Activated CD4-positive, alpha-beta T cell treated with anti-CD3 and anti-CD28 coated beads, Interleukin-2, amount 50 U/mL, for 4 hours (primary cell): ENCODE measurements at regions not wholly inside any gene's neighbourhood (a gene's known extent, or its start where the extent isn't known, plus 50 kb on each side); places are given as distances from the start of the nearest gene placed in this dataset.

Experiments used
- DNase-seq, 2 experiments: peaks; one replicate each; pipeline ENCODE4 v3.0.0-alpha.2; 2020

GRCh38 chr6:140108167-140108566, 733.7 kb upstream of the CITED2 start:
- DNase-seq: no peak

DNA sequence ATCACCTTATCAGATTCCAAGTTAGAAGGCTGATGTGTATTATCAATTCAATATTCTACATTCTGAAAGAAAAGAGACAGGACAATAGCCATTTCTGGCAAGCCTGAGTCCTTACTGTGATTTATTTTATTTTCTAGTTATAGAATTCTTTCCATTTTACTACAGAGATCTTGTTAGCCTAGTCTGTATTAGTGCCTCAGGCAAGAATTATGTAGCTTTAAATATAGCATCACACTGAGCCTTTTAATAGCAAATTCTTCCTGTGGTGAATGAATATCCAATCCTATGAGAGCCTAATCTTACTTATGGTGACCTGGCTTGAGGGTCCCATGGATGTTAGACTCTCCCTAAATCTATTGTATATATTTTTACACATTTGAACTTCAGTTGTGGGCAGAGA, 732.8 kb upstream of the CITED2 start:
- no peak for DNase-seq

- no peak for DNase-seq
Measured at GRCh38 chr6:140105857-140106256, 731.4 kb upstream of the CITED2 start.

DNA sequence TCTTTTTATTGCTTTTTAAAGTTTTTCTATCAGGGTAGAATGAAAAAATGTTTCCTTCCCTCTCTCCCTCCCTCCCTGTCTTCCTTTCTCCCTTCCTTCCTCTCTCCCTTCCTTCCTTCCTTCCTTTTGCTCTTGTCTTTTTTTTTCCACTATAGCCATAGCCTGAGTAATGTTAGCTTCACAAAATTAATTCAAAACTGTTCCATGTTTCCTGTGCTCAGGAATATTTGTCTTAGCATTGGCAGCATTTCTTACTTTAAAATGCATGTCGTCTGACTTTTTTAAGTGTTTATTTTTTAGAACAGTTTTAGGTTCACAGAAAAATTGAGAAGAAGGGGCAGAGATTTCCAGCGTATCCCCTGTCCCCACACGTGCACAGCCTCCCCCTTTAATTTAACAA, 730.8 kb upstream of the CITED2 start:
- DNase-seq: no peak

DNA sequence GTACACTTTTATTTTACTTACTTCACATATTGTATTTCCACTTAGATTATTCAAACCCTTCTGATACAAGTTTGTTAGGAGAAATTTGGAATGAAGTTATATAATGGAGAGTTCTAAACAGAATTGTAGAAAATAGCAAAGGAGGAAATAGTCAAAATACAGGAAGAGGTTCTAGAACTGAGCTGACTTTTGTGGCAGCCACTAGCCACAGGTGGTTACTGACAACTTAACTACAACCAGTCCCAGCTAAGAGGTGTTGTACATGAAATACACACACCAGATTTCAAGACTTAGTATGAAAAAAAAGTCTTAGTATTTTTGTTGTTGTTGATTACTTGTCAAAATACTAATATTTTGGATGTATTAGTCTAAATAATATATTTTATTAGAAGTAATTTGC, 727.4 kb upstream of the CITED2 start:
- no peak for DNase-seq

DNA sequence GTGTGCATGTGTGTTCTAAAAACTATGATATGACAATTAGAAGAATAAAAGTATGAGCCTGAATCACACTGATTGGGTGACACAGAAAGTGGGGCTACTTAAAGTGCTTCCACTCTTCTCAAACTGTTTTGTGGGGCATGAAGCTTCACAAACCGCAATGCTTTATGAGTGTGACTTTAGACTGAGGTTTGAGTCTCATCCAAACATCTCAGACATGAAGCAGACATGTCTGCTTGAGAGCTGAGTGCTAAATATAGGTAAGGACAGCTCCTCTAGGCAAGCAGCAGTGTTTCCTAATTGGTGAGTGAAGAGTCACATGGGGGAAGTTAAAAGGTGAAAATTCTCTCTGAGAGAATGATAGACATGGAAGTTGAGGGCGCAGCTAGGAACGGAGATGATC, 726.9 kb upstream of the CITED2 start:
- no peak for DNase-seq

GRCh38 chr6:140095532-140095931, 721.1 kb upstream of the CITED2 start:
- no peak for DNase-seq

DNA sequence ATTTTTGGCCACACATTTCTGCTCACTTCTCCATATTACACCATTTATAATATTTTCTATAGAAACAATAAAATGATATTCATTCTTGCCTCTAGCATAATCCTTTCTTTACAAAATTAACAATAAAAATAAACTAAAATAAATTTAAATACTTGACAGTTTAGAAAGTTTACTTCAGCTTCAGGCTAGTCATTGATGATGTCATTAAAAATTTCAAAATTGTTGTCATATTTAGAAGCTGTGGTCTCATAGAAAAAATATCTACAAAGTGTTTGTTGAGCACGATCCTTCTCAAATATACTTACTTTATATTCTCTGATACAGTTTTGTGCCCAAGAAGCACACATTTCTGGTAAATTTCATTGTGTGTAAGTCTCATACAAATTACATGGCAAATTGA, 717.4 kb upstream of the CITED2 start:
- DNase-seq: no peak

DNA sequence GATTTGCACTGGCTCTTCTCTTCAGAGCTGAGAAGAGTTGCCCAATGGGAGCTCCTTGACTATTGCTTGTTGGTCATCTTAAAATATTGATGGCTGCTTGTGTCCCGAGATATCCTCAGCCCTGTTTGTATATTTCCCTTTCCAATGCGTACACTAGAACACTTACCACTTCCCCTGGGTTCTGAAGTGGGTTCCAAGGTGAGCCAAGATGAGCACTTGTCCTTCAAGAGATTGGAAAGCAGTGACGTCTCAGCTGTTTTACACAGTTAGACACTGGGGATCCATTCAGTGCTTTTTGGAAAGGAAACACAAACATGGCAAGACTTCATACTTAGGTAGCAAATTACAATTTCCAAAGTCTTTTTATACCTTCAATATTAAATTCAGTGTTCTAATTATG, 716.4 kb upstream of the CITED2 start:
- DNase-seq: no peak

- DNase-seq: no peak
Measured at GRCh38 chr6:140083375-140083774, 708.9 kb upstream of the CITED2 start.

DNA sequence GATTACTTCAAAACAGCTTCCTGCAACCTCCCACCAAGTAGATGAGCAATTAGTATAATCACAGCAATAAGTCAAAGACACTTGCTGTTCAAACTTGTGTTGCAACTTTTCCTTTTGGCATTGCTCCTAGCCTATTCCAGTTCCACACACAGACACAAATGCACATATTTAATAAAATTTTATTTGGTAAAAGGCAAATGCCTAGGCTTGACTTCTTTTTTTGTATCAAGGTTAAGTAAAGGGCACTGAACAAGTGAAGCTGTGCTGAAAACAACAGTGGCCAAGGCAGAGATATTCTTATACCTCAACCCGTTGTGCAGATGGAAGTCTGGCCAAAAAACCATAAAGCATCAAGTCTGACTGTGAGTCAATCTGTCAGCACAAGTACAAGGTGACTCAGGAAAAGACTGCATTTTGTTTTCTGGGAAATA, 708.4 kb upstream of the CITED2 start:
- DNase-seq: no peak

GRCh38 chr6:140079328-140079727, 704.9 kb upstream of the CITED2 start:
- DNase-seq: no peak

DNA sequence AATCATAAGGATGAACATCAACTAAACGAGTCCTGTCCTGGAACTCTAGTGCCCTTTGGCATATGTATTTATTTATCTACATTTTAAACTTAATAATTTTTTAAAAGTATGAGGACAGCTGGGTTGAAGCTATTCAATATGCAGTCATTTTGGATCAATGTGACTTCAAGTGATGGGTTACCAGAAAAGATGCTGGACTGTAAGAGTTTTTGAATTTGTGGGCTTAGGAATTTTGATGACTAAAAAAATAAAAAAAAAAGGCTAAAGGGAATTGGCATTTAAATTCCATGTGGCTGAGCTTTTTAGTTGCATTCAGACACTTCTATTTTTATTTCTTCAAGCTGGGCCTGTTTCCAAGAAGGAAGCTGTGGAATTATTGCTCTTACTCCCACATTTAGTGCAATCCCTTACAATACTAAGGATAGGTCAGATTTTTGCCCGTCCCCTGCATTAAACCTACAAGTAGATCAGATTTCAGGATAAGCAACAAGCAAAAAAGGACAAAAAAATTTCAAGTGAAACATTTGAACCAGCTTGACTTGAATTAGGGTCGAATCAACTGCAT, 704.2 kb upstream of the CITED2 start:
- DNase-seq: no peak

DNA sequence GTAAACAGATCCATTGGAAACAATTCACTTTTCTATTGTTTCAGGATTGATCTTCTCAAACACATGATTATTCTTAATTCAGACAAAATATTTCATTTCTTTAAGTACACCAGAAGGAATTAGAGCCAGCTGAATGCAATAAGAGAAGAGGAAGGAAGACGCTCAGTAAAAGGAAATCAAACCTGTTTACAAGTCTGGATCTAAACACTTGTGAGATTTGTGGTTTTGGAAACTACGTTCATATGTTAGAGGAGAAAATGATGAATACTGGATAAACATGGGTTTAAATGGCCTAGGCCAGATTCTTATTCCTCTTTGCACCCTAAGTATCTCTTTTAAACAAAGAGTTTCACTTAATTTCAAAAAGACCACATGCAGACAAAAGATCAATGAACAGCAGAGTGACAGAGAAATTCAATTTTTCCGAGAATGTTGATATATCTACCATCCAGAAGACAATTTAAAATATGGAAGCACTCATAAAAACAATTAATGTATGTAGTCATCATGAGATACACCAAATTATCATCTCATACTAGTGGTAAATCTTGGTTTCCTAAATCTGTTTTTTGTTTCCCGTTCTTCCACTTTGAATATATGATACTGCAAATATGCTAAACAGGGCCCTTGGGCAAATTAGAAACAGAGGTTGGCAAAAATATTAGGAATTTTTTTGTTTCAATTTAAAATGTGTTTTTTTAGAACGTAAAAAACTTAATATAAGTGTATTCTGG, 703.5 kb upstream of the CITED2 start:
- no peak for DNase-seq

GRCh38 chr6:140076105-140076504, 701.7 kb upstream of the CITED2 start:
- DNase-seq: no peak

DNA sequence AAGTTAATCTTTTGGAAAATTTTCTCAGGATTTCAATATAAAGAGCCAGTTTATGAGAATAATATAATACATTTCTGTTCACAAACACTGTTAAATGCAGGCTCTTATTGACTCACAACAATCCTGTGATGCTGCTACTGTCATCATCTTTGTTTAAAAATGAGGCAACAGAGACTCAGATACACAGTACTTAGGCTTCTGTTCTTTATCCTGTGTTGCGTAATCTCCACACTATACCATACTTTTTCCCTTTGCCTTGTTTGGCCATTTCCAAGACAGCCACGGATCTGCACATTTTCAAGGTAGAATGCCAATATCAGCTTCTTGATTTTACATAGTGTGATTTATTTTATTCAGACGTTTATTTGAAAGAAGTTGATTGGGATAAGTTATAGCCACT, 699.0 kb upstream of the CITED2 start:
- DNase-seq: no peak

- DNase-seq: no peak
Measured at GRCh38 chr6:140071601-140072062, 697.2 kb upstream of the CITED2 start.

- no peak for DNase-seq
Measured at GRCh38 chr6:140070846-140071473, 696.5 kb upstream of the CITED2 start.

DNA sequence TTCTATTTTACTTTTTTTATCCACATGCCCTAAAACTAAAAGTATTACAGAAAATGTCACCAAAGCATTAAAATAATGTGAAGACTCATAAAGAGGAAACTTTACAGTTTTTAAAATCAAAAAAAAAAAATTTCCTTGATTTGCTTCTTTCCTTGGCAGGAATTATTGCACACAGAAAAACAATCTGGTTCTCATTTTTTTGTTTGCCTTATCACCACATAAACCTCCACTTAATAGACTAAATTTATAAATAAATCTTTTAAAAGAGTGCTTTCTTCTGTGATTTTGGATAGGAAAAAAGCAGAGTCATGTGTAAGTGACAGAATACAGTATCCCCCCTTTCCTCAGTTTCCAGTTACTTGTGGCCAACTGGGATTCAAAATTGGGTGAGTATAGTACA, 695.1 kb upstream of the CITED2 start:
- no peak for DNase-seq

DNA sequence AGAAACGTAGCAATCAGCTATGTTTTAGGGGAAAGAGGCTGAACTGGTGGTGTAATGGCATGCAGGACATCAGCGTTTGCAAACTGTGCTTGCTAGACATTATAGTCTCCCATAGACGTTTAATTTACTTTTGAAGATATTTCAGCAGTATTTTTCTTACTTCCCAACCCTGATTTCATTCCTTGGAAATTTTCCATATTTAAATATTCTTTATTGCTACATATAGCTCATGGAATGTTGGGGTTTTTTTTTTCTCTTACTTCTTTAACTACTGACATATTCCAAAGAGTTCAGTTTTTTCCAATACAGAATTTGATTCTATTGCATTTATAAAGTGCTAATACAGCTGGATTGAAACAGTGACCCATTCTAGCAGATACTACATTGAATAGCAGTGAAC, 694.4 kb upstream of the CITED2 start:
- DNase-seq: no peak

DNA sequence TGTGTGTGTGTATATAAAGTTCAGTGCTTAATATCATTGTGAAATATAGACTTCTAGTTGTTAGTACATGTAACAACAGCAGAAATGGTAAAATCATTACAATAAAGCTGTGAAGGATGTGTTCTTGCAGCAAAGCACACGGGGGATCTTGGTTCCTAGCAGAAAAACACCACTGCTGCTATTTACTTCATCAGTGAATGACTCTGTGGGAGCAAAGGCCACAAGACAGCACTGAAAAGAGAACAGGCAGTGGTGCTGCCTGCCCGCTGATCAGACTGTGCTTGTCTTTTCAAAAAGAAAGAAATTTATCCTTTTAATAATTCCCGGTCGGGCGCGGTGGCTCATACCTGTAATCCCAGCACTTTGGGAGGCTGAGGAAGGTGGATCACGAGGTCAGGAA, 689.9 kb upstream of the CITED2 start:
- no peak for DNase-seq

GRCh38 chr6:140063021-140063399, 688.6 kb upstream of the CITED2 start:
- DNase-seq: no peak

GRCh38 chr6:140062043-140063020, 687.9 kb upstream of the CITED2 start:
- DNase-seq: no peak
